ENCODE measurements at regions not wholly inside any gene's neighbourhood (a gene's known extent, or its start where the extent isn't known, plus 50 kb on each side); places are given as distances from the start of the nearest gene placed in this dataset.

DNA sequence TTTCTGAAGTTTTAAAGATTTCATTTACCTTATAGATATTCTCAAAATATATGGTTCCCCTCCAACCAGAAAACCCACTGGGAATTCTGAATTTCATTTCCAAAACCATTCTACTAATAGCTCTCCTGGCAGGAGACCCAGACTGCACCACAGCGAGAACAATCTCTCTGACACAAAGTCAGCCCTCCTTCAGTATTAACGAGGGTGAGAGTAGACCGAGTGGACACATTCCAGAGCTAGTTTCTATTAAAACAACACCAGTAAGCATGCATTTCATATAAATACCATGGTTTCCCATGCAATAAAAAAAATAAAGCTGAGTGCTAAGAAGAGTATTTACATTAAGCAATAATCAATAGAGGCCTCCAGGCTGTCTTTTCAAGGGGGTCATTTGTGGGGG is 899.6 kb upstream of the SLC35B3 start:
- TF ChIP-seq, protein P1, sequence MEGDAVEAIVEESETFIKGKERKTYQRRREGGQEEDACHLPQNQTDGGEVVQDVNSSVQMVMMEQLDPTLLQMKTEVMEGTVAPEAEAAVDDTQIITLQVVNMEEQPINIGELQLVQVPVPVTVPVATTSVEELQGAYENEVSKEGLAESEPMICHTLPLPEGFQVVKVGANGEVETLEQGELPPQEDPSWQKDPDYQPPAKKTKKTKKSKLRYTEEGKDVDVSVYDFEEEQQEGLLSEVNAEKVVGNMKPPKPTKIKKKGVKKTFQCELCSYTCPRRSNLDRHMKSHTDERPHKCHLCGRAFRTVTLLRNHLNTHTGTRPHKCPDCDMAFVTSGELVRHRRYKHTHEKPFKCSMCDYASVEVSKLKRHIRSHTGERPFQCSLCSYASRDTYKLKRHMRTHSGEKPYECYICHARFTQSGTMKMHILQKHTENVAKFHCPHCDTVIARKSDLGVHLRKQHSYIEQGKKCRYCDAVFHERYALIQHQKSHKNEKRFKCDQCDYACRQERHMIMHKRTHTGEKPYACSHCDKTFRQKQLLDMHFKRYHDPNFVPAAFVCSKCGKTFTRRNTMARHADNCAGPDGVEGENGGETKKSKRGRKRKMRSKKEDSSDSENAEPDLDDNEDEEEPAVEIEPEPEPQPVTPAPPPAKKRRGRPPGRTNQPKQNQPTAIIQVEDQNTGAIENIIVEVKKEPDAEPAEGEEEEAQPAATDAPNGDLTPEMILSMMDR (IDR thresholded peaks at IDR 0.05): no peak
- no peak for TF ChIP-seq POLR2A (IDR thresholded peaks at IDR 0.05)

Data from uterus (tissue), 2 donors.